Activated CD8-positive, alpha-beta memory T cell treated with anti-CD3 and anti-CD28 coated beads, Interleukin-2, amount 50 U/mL, for 24 hours (primary cell): ENCODE measurements at regions not wholly inside any gene's neighbourhood (a gene's known extent, or its start where the extent isn't known, plus 50 kb on each side); places are given as distances from the start of the nearest gene placed in this dataset.
A peak's percentile ranks its signal among the peaks of the same experiment; 100 is the strongest.
"Not testable (repeated sequence)": the region's sequence is repeated elsewhere in the genome, so short reads cannot be mapped to it uniquely, and the experiment has no call there.

Experiments used
- DNase-seq: peaks from one replicate; pipeline ENCODE4 v3.0.0-alpha.2; 2020; ENCODE audit errors: extremely low read depth

- not testable (repeated sequence) for DNase-seq
Observed at GRCh38 chr22:22296047-22296446, 51.5 kb downstream of the VPREB1 start.

- DNase-seq = not testable (repeated sequence)
Observed at GRCh38 chr22:22297159-22297793, 52.7 kb downstream of the VPREB1 start.

DNA sequence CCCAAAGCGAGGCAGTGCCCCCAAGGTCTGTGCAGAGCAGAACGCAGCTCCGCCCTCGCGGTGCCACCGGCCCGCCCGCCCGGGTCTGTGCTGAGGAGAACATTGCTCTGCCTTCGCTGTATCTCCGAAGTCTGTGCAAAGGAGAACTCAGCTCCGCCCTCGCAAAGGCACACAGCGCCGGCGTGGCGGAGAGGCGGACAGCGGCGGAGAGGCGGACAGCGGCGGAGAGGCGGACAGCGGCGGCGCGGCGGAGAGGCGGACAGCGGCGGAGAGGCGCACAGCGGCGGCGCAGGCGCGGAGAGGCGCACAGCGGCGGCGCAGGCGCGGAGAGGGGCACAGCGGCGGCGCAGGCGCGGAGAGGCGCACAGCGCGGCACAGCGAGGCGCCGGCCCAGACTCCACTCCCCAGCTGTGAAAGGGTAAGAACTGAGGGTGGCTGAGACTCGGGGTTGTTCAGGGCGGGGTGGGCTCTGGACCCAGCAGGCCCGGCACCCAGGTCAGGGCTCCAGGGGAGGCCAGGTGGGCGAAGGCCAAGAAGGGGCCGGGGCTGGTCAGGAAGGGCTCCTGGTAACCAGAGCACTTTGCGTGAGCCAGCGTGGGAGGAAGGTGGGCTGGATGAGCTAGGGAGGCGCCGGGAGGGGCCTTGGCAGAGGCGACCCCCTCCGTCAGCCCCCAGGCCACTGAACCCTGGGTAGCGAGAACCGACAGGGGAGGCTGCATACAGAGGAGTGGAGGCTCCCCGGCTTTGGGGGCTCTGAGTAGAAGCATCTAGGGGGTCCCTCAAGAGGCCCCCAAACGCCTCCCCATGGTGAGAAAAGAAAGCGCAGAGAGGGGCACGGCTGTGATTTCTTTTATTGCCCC lies 53.4 kb downstream of the VPREB1 start:
- not testable (repeated sequence) for DNase-seq

DNA sequence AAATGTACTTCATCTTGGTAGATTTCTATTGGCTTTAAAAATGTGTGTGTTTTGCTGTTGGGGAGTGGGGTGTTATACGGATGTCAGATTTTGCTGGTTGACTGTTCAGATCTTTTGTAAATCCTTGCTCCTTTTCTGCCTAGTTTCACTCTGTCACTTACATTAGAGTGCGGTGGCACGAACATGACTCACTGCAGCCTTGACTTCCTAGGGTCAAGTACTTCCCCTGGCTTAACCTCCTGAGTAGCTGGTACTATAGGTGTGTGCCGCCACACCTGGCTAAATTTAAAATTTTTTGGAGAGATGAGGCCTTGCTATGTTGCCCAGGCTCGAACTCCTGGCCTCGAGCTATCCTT lies 54.0 kb downstream of the VPREB1 start:
- DNase-seq = not testable (repeated sequence)

GRCh38 chr22:22300511-22300910 lies 55.9 kb downstream of the VPREB1 start:
- not testable (repeated sequence) for DNase-seq

GRCh38 chr22:22300946-22301345 lies 56.4 kb downstream of the VPREB1 start:
- not testable (repeated sequence) for DNase-seq

- DNase-seq = no peak
Observed at GRCh38 chr22:22316589-22316988, 72.0 kb downstream of the VPREB1 start.

GRCh38 chr22:22318723-22319465 lies 74.3 kb downstream of the VPREB1 start:
- no peak for DNase-seq

DNA sequence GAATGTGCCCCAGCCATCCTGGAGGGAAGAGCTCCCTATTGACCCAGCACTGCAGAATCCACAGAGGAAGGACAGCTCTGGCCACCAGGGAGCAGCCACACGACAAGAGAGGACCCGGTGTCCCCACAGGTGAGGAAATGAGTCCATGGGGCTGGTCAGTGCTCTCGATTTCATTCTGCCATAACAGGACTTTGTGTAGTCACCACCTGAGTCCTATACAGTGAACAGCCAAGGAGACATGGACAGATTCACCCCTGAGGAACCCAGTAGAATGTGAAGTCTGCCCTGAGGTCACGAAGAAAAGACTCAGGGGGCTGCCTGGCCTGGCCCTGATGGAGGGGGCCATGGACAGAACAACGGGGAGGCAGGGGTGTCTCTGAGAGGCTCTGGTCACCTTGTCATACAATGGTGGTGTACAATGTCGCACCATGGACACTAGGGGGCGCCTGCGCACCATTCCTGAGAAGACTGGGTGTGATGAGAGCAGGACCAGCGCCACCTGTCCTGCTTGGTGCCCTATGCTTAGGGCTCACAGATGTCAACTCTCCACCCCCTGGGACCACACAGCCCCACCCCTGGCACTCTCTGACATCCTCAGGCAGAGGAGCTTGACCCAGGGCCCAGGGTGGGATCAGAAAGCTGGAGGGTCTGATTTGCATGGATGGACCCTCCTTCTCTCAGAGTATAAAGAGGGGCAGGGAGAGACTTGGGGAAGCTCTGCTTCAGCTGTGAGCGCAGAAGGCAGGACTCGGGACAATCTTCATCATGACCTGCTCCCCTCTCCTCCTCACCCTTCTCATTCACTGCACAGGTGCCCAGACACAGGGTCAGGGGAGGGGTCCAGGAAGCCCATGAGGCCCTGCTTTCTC lies 77.4 kb downstream of the VPREB1 start:
- not testable (repeated sequence) for DNase-seq

DNA sequence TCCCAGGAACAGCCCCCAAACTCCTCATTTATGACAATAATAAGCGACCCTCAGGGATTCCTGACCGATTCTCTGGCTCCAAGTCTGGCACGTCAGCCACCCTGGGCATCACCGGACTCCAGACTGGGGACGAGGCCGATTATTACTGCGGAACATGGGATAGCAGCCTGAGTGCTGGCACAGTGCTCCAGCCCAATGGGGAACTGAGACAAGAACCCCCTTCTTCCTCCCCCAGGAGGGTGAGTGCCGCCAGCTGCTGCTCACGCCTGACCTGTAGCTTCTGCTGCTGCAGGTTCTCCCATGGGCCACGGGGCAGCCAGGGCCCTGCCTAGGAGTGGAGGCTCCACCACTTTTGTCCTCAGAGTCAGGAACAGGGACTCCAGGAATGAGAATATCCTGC lies 78.2 kb downstream of the VPREB1 start:
- no peak for DNase-seq

DNA sequence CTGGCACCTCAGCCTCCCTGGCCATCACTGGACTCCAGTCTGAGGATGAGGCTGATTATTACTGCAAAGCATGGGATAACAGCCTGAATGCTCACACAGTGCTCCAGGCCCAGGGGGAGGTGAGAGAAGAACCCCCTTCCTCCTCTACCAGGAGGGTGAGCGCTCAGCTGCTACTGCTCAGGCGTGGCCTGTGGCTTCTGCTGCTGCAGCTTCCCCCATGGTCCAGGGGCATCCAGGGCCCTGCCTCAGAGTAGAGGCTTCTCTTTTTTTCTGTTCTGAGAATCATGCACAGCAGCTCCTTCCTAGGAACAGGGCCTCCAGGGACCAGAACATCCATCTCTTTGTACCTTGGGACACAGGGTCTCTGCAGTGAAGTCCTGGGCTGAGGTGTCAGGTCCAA lies 83.1 kb downstream of the VPREB1 start:
- no peak for DNase-seq

- DNase-seq = no peak
Observed at GRCh38 chr22:22329792-22330191, 85.2 kb downstream of the VPREB1 start.

- not testable (repeated sequence) for DNase-seq
Observed at GRCh38 chr22:22335640-22336039, 91.1 kb downstream of the VPREB1 start.

DNA sequence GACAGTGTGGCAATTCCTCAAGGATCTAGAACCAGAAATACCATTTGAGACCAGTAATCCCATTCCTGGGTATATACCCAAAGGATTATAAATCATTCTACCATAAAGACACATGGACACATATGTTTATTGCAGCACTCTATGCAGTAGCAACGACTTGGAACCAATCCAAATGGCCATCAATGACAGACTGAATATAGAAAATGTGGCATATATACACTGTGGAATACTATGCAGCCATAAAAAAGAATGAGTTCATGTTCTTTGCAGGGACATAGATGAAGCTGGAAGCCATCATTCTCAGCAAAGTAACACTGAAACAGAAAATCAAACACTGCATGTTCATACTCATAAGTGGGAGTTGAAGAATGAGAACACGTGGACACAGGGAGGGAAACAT lies 91.7 kb downstream of the VPREB1 start:
- not testable (repeated sequence) for DNase-seq

DNA sequence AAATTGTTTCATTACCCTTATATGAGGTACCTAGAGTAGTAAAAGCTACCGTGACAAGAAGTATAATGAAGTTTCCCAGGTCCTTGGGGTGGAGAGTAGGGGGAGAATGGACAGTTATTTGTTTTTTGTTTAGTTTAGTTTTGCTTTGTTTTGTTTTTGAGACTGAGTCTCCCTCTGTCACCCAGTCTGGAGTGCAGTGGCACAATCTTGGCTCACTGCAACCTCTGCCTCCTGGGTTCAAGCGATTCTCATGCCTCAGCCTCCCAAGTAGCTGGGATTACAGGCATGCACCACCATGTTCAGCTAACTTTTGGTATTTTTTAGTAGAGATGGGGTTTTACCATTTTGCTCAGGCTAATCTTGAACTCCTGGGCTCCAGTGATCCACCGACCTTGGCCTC lies 94.2 kb downstream of the VPREB1 start:
- DNase-seq = not testable (repeated sequence)

GRCh38 chr22:22341736-22342135 lies 97.2 kb downstream of the VPREB1 start:
- DNase-seq = no peak

DNA sequence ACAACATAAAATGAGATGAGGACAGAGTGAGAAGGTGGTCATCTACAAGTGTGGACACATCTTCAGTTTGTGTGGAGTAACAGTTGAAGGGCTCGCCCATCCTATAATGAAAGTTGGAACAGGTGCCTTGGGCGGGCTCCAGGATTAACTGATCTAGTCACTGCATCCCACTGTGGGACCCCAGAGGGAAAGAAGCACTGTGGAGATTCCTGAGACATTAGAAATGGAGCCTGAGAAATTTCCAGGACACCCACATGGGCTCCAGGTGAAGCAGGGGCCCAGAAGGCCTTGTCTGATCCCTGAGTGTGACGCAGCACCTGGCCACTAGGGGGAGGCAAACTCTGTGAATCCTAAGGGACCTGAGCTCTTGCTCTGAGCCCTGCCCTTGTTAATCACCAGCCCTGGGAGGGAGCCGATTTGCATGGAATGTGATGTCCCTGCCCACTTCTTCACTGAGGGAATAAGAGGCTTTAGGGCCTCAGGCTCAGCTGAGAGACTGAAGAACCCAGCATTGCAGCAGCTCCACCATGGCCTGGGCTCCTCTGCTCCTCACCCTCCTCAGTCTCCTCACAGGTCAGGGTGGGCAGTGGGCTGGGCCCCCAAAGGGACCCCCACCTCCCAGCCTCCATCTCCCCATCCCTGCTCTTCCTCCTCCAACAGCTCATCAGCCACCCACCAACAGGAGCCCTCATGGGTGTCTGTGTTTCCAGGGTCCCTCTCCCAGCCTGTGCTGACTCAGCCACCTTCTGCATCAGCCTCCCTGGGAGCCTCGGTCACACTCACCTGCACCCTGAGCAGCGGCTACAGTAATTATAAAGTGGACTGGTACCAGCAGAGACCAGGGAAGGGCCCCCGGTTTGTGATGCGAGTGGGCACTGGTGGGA lies 98.4 kb downstream of the VPREB1 start:
- peak; percentile 26 for DNase-seq

- DNase-seq = no peak
Observed at GRCh38 chr22:22343581-22344296, 99.2 kb downstream of the VPREB1 start.

GRCh38 chr22:22344430-22344829 lies 99.8 kb downstream of the VPREB1 start:
- no peak for DNase-seq

GRCh38 chr22:22345781-22346180 lies 101.2 kb downstream of the VPREB1 start:
- no peak for DNase-seq
